H1 (cell line): ENCODE measurements at regions not wholly inside any gene's neighbourhood (a gene's known extent, or its start where the extent isn't known, plus 50 kb on each side); places are given as distances from the start of the nearest gene placed in this dataset.

Source experiments
- CTCF ChIA-PET: fragments of 300-600 bp; sonication (Branson Sonifier 250); formaldehyde crosslinking; loops from one replicate; lab custom pipeline; 2021; ENCODE audit not compliant: partially characterized antibody; lab: Charles Lee
- POLR2A ChIA-PET: fragments of 300-600 bp; sonication (Branson Sonifier 250); formaldehyde crosslinking; loops from one replicate; lab custom pipeline; 2021; ENCODE audit warnings: inconsistent platforms; ENCODE audit not compliant: partially characterized antibody; lab: Charles Lee
- DNase-seq, 2 experiments: peaks; one replicate each; pipeline versions ENCODE4 v3.0.0 to v3.0.0-alpha.2; 2010 to 2022; ENCODE audit warnings: low spot score in 2 of 2, low read depth in 1 of 2, mixed read lengths in 1 of 2
- FAIRE-seq: peaks from 2 replicates; lab custom pipeline; 2011; peaks lifted over from hg19 to GRCh38; lab: Jason Lieb, UNC
- H2AFZ ChIP-seq: 2 replicates; pipeline ENCODE4 v1.8.1; 2012; ENCODE audit warnings: low read length, inconsistent platforms
- H2AK5ac ChIP-seq: 2 replicates; pipeline ENCODE4 v1.6.1; 2013; ENCODE audit warnings: low read depth, low read length
- H2BK120ac ChIP-seq: replicated peaks from 2 replicates; pipeline ENCODE3; 2013; ENCODE audit warnings: low read depth, low read length, inconsistent platforms
- H2BK12ac ChIP-seq: 2 replicates; pipeline ENCODE4 v1.6.1; 2013; ENCODE audit warnings: low read depth, low read length
- H2BK15ac ChIP-seq: 2 replicates; pipeline ENCODE4 v1.6.1; 2013; ENCODE audit warnings: low read length
- H2BK20ac ChIP-seq: 2 replicates; pipeline ENCODE4 v1.6.1; 2013; ENCODE audit warnings: low read length
- H2BK5ac ChIP-seq: 2 replicates; pipeline ENCODE4 v1.6.1; 2013; ENCODE audit warnings: low read depth, low read length
- H3K14ac ChIP-seq: 2 replicates; pipeline ENCODE4 v1.6.1; 2013; ENCODE audit warnings: inconsistent platforms; ENCODE audit not compliant: insufficient read length
- H3K18ac ChIP-seq: 2 replicates; pipeline ENCODE4 v1.6.1; 2013; ENCODE audit warnings: low read length; ENCODE audit errors: extremely low read depth
- H3K23ac ChIP-seq: 2 replicates; pipeline ENCODE4 v1.6.1; 2013; ENCODE audit warnings: inconsistent platforms; ENCODE audit not compliant: insufficient read length
- H3K23me2 ChIP-seq: 2 replicates; pipeline ENCODE4 v1.6.1; 2013; ENCODE audit warnings: low read depth, low read length
- H3K27ac ChIP-seq: 2 replicates; pipeline ENCODE4 v1.6.1; 2011; ENCODE audit warnings: low read depth, low read length, inconsistent platforms
- H3K27me3 ChIP-seq, 4 experiments: replicated peaks in 1 of 4; 1 replicate in 1 of 4; 2 replicates in 3 of 4; pipeline versions ENCODE4 v1.6.1 to v1.8.1; 2011 to 2013; ENCODE audit warnings: low read length in 3 of 4, mild to moderate bottlenecking in 3 of 4, inconsistent platforms in 2 of 4, mixed read lengths in 2 of 4, moderate library complexity in 1 of 4; ENCODE audit not compliant: control insufficient read depth in 3 of 4, insufficient read depth in 3 of 4; ENCODE audit errors: extremely low read depth in 1 of 4
- H3K36me3 ChIP-seq, 4 experiments: 2 replicates each; pipeline versions ENCODE4 v1.6.1 to v1.8.1; 2011 to 2013; ENCODE audit warnings: mild to moderate bottlenecking in 4 of 4, low read length in 3 of 4, moderate library complexity in 2 of 4, control low read depth in 1 of 4, inconsistent platforms in 1 of 4; ENCODE audit not compliant: insufficient read depth in 4 of 4, control insufficient read depth in 2 of 4
- H3K4ac ChIP-seq: replicated peaks from 2 replicates; pipeline ENCODE3; 2013; ENCODE audit warnings: low read length, low read depth, mixed read lengths, inconsistent platforms; ENCODE audit not compliant: insufficient read length
- H3K4me1 ChIP-seq, 4 experiments: replicated peaks in 1 of 4; 1 replicate in 1 of 4; 2 replicates in 3 of 4; pipeline versions ENCODE4 v1.6.1 to v1.8.1; 2011 to 2013; ENCODE audit warnings: low read length in 3 of 4, inconsistent platforms in 2 of 4, mixed read lengths in 1 of 4; ENCODE audit not compliant: insufficient read depth in 4 of 4, control insufficient read depth in 3 of 4
- H3K4me2 ChIP-seq, 2 experiments: 2 replicates each; pipeline versions ENCODE4 v1.6.1 to v1.8.1; 2011 to 2013; ENCODE audit warnings: low read depth in 2 of 2, low read length in 2 of 2, control low read depth in 1 of 2, inconsistent platforms in 1 of 2, mild to moderate bottlenecking in 1 of 2; ENCODE audit not compliant: insufficient read depth in 1 of 2
- H3K4me3 ChIP-seq, 4 experiments: fragments of 200-600, 300-600 bp in 1 of 4; sonication (generic), shearing (Covaris generic), sonication (Bioruptor Twin) in 1 of 4; 2 replicates each; pipeline versions ENCODE4 v1.5.1 to v1.8.1; 2011 to 2016; ENCODE audit warnings: low read length in 4 of 4, low read depth in 3 of 4, control low read depth in 2 of 4, inconsistent platforms in 2 of 4, mild to moderate bottlenecking in 2 of 4, mixed read lengths in 1 of 4, moderate library complexity in 1 of 4; ENCODE audit not compliant: insufficient read depth in 2 of 4; ENCODE audit errors: extremely low read depth in 1 of 4
- H3K56ac ChIP-seq: replicated peaks from 2 replicates; pipeline ENCODE3; 2013; ENCODE audit warnings: low read depth, mild to moderate bottlenecking, mixed read lengths, low read length, inconsistent platforms; ENCODE audit not compliant: insufficient read length
- H3K79me1 ChIP-seq: 2 replicates; pipeline ENCODE4 v1.6.1; 2013; ENCODE audit warnings: low read depth, low read length, control low read depth
- H3K79me2 ChIP-seq, 2 experiments: 2 replicates each; pipeline versions ENCODE4 v1.6.1 to v1.8.1; 2012 to 2013; ENCODE audit warnings: low read length in 2 of 2, mild to moderate bottlenecking in 2 of 2, inconsistent platforms in 1 of 2; ENCODE audit not compliant: insufficient read depth in 2 of 2, control insufficient read depth in 1 of 2
- H3K9ac ChIP-seq, 4 experiments: replicated peaks in 1 of 4; 1 replicate in 1 of 4; 2 replicates in 3 of 4; pipeline versions ENCODE4 v1.6.1 to v1.8.1; 2011 to 2013; ENCODE audit warnings: low read depth in 3 of 4, low read length in 3 of 4, control low read depth in 2 of 4, mild to moderate bottlenecking in 2 of 4, moderate library complexity in 2 of 4, inconsistent platforms in 1 of 4; ENCODE audit errors: extremely low read depth in 1 of 4
- H3K9me3 ChIP-seq, 2 experiments: 2 replicates each; pipeline versions ENCODE4 v1.6.1 to v1.8.1; 2012 to 2013; ENCODE audit warnings: mild to moderate bottlenecking in 2 of 2, moderate library complexity in 2 of 2, control low read depth in 1 of 2, inconsistent platforms in 1 of 2, low read depth in 1 of 2, low read length in 1 of 2, mixed read lengths in 1 of 2; ENCODE audit not compliant: insufficient read depth in 2 of 2
- H4K20me1 ChIP-seq, 2 experiments: replicated peaks in 1 of 2; 2 replicates each; pipeline versions ENCODE3 to v1.8.1; 2011 to 2013; ENCODE audit warnings: inconsistent platforms in 2 of 2, low read length in 2 of 2, mild to moderate bottlenecking in 1 of 2; ENCODE audit not compliant: insufficient read depth in 2 of 2, control insufficient read depth in 1 of 2
- H4K5ac ChIP-seq: 2 replicates; pipeline ENCODE4 v1.6.1; 2013; ENCODE audit warnings: low read length, low read depth, mixed read lengths, inconsistent platforms; ENCODE audit not compliant: insufficient read length
- H4K8ac ChIP-seq: 2 replicates; pipeline ENCODE4 v1.8.0; 2013; ENCODE audit warnings: mild to moderate bottlenecking, moderate library complexity, low read length, inconsistent platforms; ENCODE audit not compliant: insufficient read depth; ENCODE audit errors: extremely low read depth
- H4K91ac ChIP-seq: replicated peaks from 2 replicates; pipeline ENCODE3; 2013; ENCODE audit warnings: low read length, mixed read lengths, inconsistent platforms; ENCODE audit not compliant: insufficient read length
- ASH2L ChIP-seq: fragments of 200-600, 300-600 bp; sonication (generic); IDR thresholded peaks from one replicate; pipeline ENCODE4 v1.7.1; 2017; ENCODE audit warnings: low read length
- EGR1 ChIP-seq: IDR thresholded peaks from 2 replicates; pipeline ENCODE4 v1.6.1; 2011; ENCODE audit warnings: low read depth, low read length, borderline replicate concordance
- JUN ChIP-seq: IDR thresholded peaks from 2 replicates; pipeline ENCODE4 v1.6.1; 2011; ENCODE audit warnings: low read depth, mild to moderate bottlenecking, improper control_type of control experiment, low read length
- RAD21 ChIP-seq, 2 experiments: IDR thresholded peaks in 1 of 2; conservative IDR thresholded peaks in 1 of 2; 2 replicates each; pipeline ENCODE4 v1.6.1; 2011; ENCODE audit warnings: low read depth in 2 of 2, low read length in 2 of 2, improper control_type of control experiment in 1 of 2, inconsistent platforms in 1 of 2, mild to moderate bottlenecking in 1 of 2, moderate library complexity in 1 of 2
- RXRA ChIP-seq: IDR thresholded peaks from 2 replicates; pipeline ENCODE4 v1.6.1; 2011; ENCODE audit warnings: low read depth, mild to moderate bottlenecking, low read length, moderate library complexity; ENCODE audit not compliant: insufficient read depth
- WGBS, 2 experiments: shearing (Covaris generic) in 1 of 2; methylation state at CpG; one replicate each; pipeline versions ENCODE4 v1.1.6 to v1.1.7; 2013 to 2015; ENCODE audit warnings: low lambda C conversion rate in 2 of 2, mixed read lengths in 2 of 2, inconsistent platforms in 1 of 2, low coverage in 1 of 2, missing lambda C conversion rate in 1 of 2; ENCODE audit not compliant: insufficient replicate concordance in 2 of 2, insufficient coverage in 1 of 2, insufficient read length in 1 of 2; ENCODE audit errors: extremely low coverage in 1 of 2, missing lambda C conversion rate in 1 of 2; 5-methylcytosine and 5-hydroxymethylcytosine counted together

GRCh38 chr6:166032366-166033200 lies 135.1 kb downstream of the TBXT start:
- Histone ChIP-seq H3K79me1 (no peaks in the 10 kb centered on the region), H3K4me3 (no peak overlapping the region), H2AK5ac (no peak overlapping the region), H3K9me3 (no peaks in the 10 kb centered on the region), H2BK15ac (no peak overlapping the region; the same call in 1 of the 2 replicates), H3K79me2 (no peaks in the 10 kb centered on the region), H4K20me1 (no peaks in the 10 kb centered on the region), H3K4me1 (peaks cover 0 to 4% (median 3%) of the 10 kb centered on the region in 4 experiments; a peak in 6 of 7 replicates), H3K23ac (no peak overlapping the region), H2AFZ (peak overlapping the region; percentile 97), H2BK20ac (no peak overlapping the region), H4K5ac (no peak overlapping the region), H2BK5ac (peak overlapping the region; percentile 6; the same call in 1 of the 2 replicates), H3K4ac (no peak overlapping the region), H3K4me2 (peak overlapping the region in 1 of 2 experiments; percentile 40; a peak in 2 of 4 replicates), H3K9ac (0 out of 7 replicates have a peak overlapping the region, but pooled peaks of 2 of the 4 experiments have one; percentile 9 to 26), H3K27me3 (no peaks in the 10 kb centered on the region), H3K23me2 (no peaks in the 10 kb centered on the region; the same call in 1 of the 2 replicates), H2BK12ac (no peak overlapping the region), H3K36me3 (no peaks in the 10 kb centered on the region), H3K14ac (no peak overlapping the region), H3K27ac (0 out of 2 replicates have a peak overlapping the region, but pooled peaks have one; percentile 53), H2BK120ac (no peak overlapping the region), H4K91ac (no peak overlapping the region), H3K18ac (no peak overlapping the region), H4K8ac (peak overlapping the region; percentile 76; the same call in 1 of the 2 replicates), H3K56ac (no peak overlapping the region)
- 74% methylated on average over 9 of the region's 9 CpGs; no CpG with 5 or more reads in 1 of the 2 experiments for WGBS, 2 experiments
- CTCF ChIA-PET = interaction anchor here (0.6 to 3.4 kb wide), 28 partner anchors 9 to 392 kb away, joined by 3 to 22 read pairs (median 4); no protein-coding TSS in a partner anchor
- DNase-seq (peak in 1 of 2 experiments; percentile 59), FAIRE-seq (peak; percentile 90)
- POLR2A ChIA-PET = interaction anchor here (1.2 kb wide), 1 partner anchor 44 kb away, joined by 3 read pairs; no protein-coding TSS in a partner anchor
- TF ChIP-seq RAD21 (IDR thresholded peaks at IDR 0.05 in 1 of 2, conservative IDR thresholded peaks at IDR 0.05 in 1 of 2; ENCODE audit: low read depth in 2 of 2, low read length in 2 of 2) (peak in 1 of 2 experiments; percentile 32; a peak in 2 of 4 replicates), RXRA (peak; percentile 80; the same call in 1 of the 2 replicates), ASH2L (peak; percentile 33), EGR1 (peak; percentile 71; the same call in 1 of the 2 replicates), JUN (no peak)
